CD14-positive monocyte (primary cell): ENCODE measurements at regions not wholly inside any gene's neighbourhood (a gene's known extent, or its start where the extent isn't known, plus 50 kb on each side); places are given as distances from the start of the nearest gene placed in this dataset.

Experiments used
- DNase-seq, 3 donors: peaks; one replicate each; pipeline ENCODE4 v3.0.0-alpha.2; 2011 to 2022
- H2AFZ ChIP-seq: 2 replicates; pipeline ENCODE4 v1.6.0; 2012; ENCODE audit warnings: mild to moderate bottlenecking, low read depth, low read length, inconsistent platforms; ENCODE audit not compliant: insufficient read depth, poor library complexity, severe bottlenecking
- H3K27ac ChIP-seq, 2 donors: 1 replicate in 1 of 2; 2 replicates in 1 of 2; pipeline ENCODE4 v1.5.1; 2012 to 2013; ENCODE audit warnings: low read length in 2 of 2, control low read depth in 1 of 2, inconsistent platforms in 1 of 2, low read depth in 1 of 2, mild to moderate bottlenecking in 1 of 2
- H3K27me3 ChIP-seq, 2 donors: one replicate each; pipeline versions ENCODE4 v1.6.0 to v1.6.1; 2011 to 2013; ENCODE audit warnings: low read length in 2 of 2; ENCODE audit not compliant: control insufficient read depth in 2 of 2, insufficient read depth in 2 of 2
- H3K36me3 ChIP-seq, 2 donors: replicated peaks in 1 of 2; 1 replicate in 1 of 2; 2 replicates in 1 of 2; pipeline versions ENCODE4 v1.5.1 to v1.6.1; 2012 to 2013; ENCODE audit warnings: low read length in 2 of 2, control low read depth in 1 of 2, inconsistent platforms in 1 of 2, mild to moderate bottlenecking in 1 of 2; ENCODE audit not compliant: insufficient read depth in 2 of 2, control insufficient read depth in 1 of 2
- H3K4me1 ChIP-seq, 2 donors: 1 replicate in 1 of 2; 2 replicates in 1 of 2; pipeline versions ENCODE4 v1.5.1 to v1.6.1; 2012 to 2013; ENCODE audit warnings: low read length in 2 of 2, control low read depth in 1 of 2, inconsistent platforms in 1 of 2, mild to moderate bottlenecking in 1 of 2, moderate library complexity in 1 of 2; ENCODE audit not compliant: insufficient read depth in 2 of 2, control insufficient read depth in 1 of 2
- H3K4me2 ChIP-seq: replicated peaks from 2 replicates; pipeline ENCODE3; 2012; ENCODE audit warnings: low read length, moderate library complexity, mild to moderate bottlenecking; ENCODE audit not compliant: poor library complexity, severe bottlenecking; ENCODE audit errors: extremely low read depth
- H3K4me3 ChIP-seq, 3 experiments: fragments of 200-600 bp in 1 of 3; sonication (generic) in 1 of 3; replicated peaks in 1 of 3; 1 replicate in 2 of 3; 2 replicates in 1 of 3; pipeline ENCODE4 v1.5.1; 2011 to 2013; ENCODE audit warnings: low read length in 3 of 3, mild to moderate bottlenecking in 3 of 3, control low read depth in 2 of 3, low read depth in 2 of 3, inconsistent platforms in 1 of 3, moderate library complexity in 1 of 3
- H3K79me2 ChIP-seq: 2 replicates; pipeline ENCODE4 v1.6.0; 2012; ENCODE audit warnings: mild to moderate bottlenecking, control low read depth, inconsistent platforms, low read length, moderate library complexity; ENCODE audit not compliant: insufficient read depth
- H3K9ac ChIP-seq: 2 replicates; pipeline ENCODE4 v1.6.0; 2017; ENCODE audit warnings: low read length, mild to moderate bottlenecking; ENCODE audit not compliant: insufficient read depth, poor library complexity, severe bottlenecking
- H3K9me3 ChIP-seq, 2 donors: replicated peaks in 1 of 2; 1 replicate in 1 of 2; 2 replicates in 1 of 2; pipeline versions ENCODE4 v1.5.1 to v1.6.1; 2012 to 2013; ENCODE audit warnings: low read length in 2 of 2, control low read depth in 1 of 2; ENCODE audit not compliant: control insufficient read depth in 1 of 2, insufficient read depth in 1 of 2
- H4K20me1 ChIP-seq: 2 replicates; pipeline ENCODE4 v1.6.0; 2012; ENCODE audit warnings: mild to moderate bottlenecking, low read length, control low read depth, moderate library complexity; ENCODE audit not compliant: insufficient read depth
- H3K27ac Mint-ChIP-seq, 7 donors: one replicate each; pipeline ENCODE4 v1.8.0; 2020; ENCODE audit warnings: mild to moderate bottlenecking in 7 of 7, mixed read lengths in 7 of 7, moderate library complexity in 6 of 7, inconsistent platforms in 2 of 7
- H3K27me3 Mint-ChIP-seq, 3 donors: one replicate each; pipeline ENCODE4 v1.8.0; 2021 to 2022; ENCODE audit warnings: low read depth in 3 of 3, mild to moderate bottlenecking in 3 of 3, mixed read lengths in 3 of 3, moderate library complexity in 3 of 3, inconsistent platforms in 1 of 3
- H3K36me3 Mint-ChIP-seq, 2 donors: one replicate each; pipeline ENCODE4 v1.8.0; 2020; ENCODE audit warnings: mixed read lengths in 2 of 2, inconsistent platforms in 1 of 2, mild to moderate bottlenecking in 1 of 2
- H3K4me1 Mint-ChIP-seq: one replicate; pipeline ENCODE4 v1.8.0; 2020; ENCODE audit warnings: mild to moderate bottlenecking, mixed read lengths
- H3K4me3 Mint-ChIP-seq, 2 donors: one replicate each; pipeline ENCODE4 v1.8.0; 2020; ENCODE audit warnings: mild to moderate bottlenecking in 2 of 2, mixed read lengths in 2 of 2, moderate library complexity in 1 of 2
- H3K9me3 Mint-ChIP-seq, 7 donors: one replicate each; pipeline ENCODE4 v1.8.0; 2020 to 2022; ENCODE audit warnings: mixed read lengths in 7 of 7, mild to moderate bottlenecking in 6 of 7, moderate library complexity in 6 of 7, inconsistent platforms in 2 of 7
- CTCF ChIP-seq: fragments of 200-600 bp; IDR thresholded peaks from one replicate; pipeline ENCODE4 v1.8.0; 2022; ENCODE audit warnings: antibody characterized with exemption, mild to moderate bottlenecking
- WGBS: methylation state at CpG from one replicate; pipeline ENCODE4 v1.1.5; 2013; ENCODE audit warnings: missing lambda C conversion rate; ENCODE audit not compliant: insufficient coverage; 5-methylcytosine and 5-hydroxymethylcytosine counted together
- intact Hi-C, 2 donors: fragments of 100-400 bp; cut with micrococcal nuclease; formaldehyde crosslinking; loops; one replicate each; pipeline versions ENCODE4 v1.15.0 to v1.15.1; 2023

- H3K79me2 ChIP-seq, result no peaks in the 10 kb centered on the region
- no peaks in the 10 kb centered on the region for H4K20me1 ChIP-seq
- H3K9ac ChIP-seq, result no peak overlapping the region
- H3K27me3 ChIP-seq, result peaks cover 0 to 32% of the 10 kb centered on the region in 2 donors
- no peaks in the 10 kb centered on the region for H3K9me3 ChIP-seq
- Mint-ChIP-seq H3K9me3 (peaks cover 0 to 7% (median 2%) of the 10 kb centered on the region in 7 donors), H3K4me3 (no peak overlapping the region), H3K27ac (no peak overlapping the region), H3K36me3 (no peaks in the 10 kb centered on the region), H3K4me1 (no peaks in the 10 kb centered on the region), H3K27me3 (peaks cover 24 to 38% (median 33%) of the 10 kb centered on the region in 3 donors)
- H3K27ac ChIP-seq, result no peak overlapping the region
- H3K4me3 ChIP-seq, result no peak overlapping the region
- no peak overlapping the region for H3K4me2 ChIP-seq
- H3K4me1 ChIP-seq, result no peaks in the 10 kb centered on the region
- 95% methylated on average over 12 of the region's 17 CpGs for WGBS
- intact Hi-C loops, result no loop called here
- H2AFZ ChIP-seq, result no peak overlapping the region
- H3K36me3 ChIP-seq, result no peaks in the 10 kb centered on the region
- TF ChIP-seq CTCF, result no peak
- no peak for DNase-seq
Observed at GRCh38 chr17:77526728-77527350, 386.1 kb downstream of the SEC14L1 start.

DNA sequence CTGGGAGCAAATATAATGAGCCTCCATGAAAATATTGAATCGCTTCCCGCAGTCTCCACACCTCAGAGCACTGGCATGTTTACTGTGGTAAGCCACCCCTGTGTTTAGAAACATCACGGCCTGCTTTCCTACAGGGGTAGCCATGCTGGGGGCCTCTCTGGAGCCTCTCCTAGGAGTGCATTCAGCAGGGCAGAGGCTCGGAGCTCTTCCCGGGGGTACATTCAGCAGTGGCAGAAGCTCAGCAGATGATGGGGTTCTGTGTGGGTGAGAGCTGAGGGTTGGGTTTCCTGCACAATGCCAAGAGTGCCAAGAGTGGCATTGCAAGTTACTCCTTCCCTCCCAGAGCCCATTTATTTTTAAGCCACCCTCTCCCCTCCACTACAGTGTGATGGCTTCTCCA is 386.6 kb downstream of the SEC14L1 start:
- H3K4me3 ChIP-seq, result no peak overlapping the region
- H3K27ac ChIP-seq, result no peak overlapping the region
- H3K36me3 Mint-ChIP-seq, result no peaks in the 10 kb centered on the region
- H4K20me1 ChIP-seq, result no peaks in the 10 kb centered on the region
- H3K27me3 Mint-ChIP-seq, result peaks cover 24 to 38% (median 33%) of the 10 kb centered on the region in 3 donors
- H3K4me3 Mint-ChIP-seq, result peak overlapping the region in 1 of 2 donors; percentile 35
- peaks cover 0 to 32% of the 10 kb centered on the region in 2 donors for H3K27me3 ChIP-seq
- no peak overlapping the region for H2AFZ ChIP-seq
- no peak for TF ChIP-seq CTCF
- peaks cover 0 to 7% (median 2%) of the 10 kb centered on the region in 7 donors for H3K9me3 Mint-ChIP-seq
- intact Hi-C loops, result no loop called here
- DNase-seq, result no peak
- no peak overlapping the region for H3K27ac Mint-ChIP-seq
- H3K9me3 ChIP-seq, result no peaks in the 10 kb centered on the region
- no peaks in the 10 kb centered on the region for H3K4me1 Mint-ChIP-seq
- H3K4me2 ChIP-seq, result no peak overlapping the region
- 92% methylated on average over 4 of the region's 5 CpGs for WGBS
- no peaks in the 10 kb centered on the region for H3K4me1 ChIP-seq
- no peak overlapping the region for H3K9ac ChIP-seq
- no peaks in the 10 kb centered on the region for H3K36me3 ChIP-seq
- no peaks in the 10 kb centered on the region for H3K79me2 ChIP-seq
